ENCODE measurements at regions not wholly inside any gene's neighbourhood (a gene's known extent, or its start where the extent isn't known, plus 50 kb on each side); places are given as distances from the start of the nearest gene placed in this dataset.

DNA sequence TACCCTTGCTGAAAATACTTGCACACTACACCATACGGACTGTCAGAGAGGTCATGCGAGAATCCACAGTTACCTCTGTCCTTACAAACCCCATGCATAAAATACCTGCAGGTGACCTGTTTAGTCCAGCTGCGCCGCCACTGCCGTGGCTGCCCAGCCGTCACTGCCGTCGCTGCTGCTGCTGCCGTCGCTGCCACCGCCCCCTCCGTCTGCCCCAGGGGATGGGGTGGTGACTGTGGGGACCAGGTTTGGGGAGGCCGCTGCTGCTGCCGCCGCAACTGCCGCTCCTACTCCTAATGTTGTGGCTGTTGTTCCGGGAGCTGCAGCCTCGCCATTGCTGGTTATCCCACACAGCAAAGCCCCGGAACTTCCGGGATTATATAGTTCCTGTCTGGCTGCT, 141.8 kb upstream of the ZCCHC13 start:
- no peaks in the 10 kb centered on the region for H3K79me2 ChIP-seq (ENCODE audit: low read length)
- no peaks in the 10 kb centered on the region for H3K36me3 ChIP-seq (replicated peaks; ENCODE audit: low read depth, low read length)
- TF ChIP-seq, protein P1, sequence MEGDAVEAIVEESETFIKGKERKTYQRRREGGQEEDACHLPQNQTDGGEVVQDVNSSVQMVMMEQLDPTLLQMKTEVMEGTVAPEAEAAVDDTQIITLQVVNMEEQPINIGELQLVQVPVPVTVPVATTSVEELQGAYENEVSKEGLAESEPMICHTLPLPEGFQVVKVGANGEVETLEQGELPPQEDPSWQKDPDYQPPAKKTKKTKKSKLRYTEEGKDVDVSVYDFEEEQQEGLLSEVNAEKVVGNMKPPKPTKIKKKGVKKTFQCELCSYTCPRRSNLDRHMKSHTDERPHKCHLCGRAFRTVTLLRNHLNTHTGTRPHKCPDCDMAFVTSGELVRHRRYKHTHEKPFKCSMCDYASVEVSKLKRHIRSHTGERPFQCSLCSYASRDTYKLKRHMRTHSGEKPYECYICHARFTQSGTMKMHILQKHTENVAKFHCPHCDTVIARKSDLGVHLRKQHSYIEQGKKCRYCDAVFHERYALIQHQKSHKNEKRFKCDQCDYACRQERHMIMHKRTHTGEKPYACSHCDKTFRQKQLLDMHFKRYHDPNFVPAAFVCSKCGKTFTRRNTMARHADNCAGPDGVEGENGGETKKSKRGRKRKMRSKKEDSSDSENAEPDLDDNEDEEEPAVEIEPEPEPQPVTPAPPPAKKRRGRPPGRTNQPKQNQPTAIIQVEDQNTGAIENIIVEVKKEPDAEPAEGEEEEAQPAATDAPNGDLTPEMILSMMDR (IDR thresholded peaks at IDR 0.05; ENCODE audit: low read depth, low read length), result no peak
- no peak for TF ChIP-seq EZH2phosphoT487 (IDR thresholded peaks at IDR 0.05; ENCODE audit: low read depth)
- no peaks in the 10 kb centered on the region for H3K4me1 ChIP-seq (ENCODE audit: low read length)
- no peak overlapping the region for H2AFZ ChIP-seq (ENCODE audit: low read depth, low read length)
- no peaks in the 10 kb centered on the region for H4K20me1 ChIP-seq (ENCODE audit: insufficient read depth, low read length)
- no peak overlapping the region for H3K4me2 ChIP-seq (ENCODE audit: low read length)
- H3K27ac ChIP-seq (ENCODE audit: low read length), result no peak overlapping the region
- H3K4me3 ChIP-seq (ENCODE audit: low read length), result no peak overlapping the region
- H3K9ac ChIP-seq (ENCODE audit: low read length), result no peak overlapping the region
- H3K9me3 ChIP-seq (ENCODE audit: insufficient read depth, low read length), result no peaks in the 10 kb centered on the region
- H3K27me3 ChIP-seq (ENCODE audit: low read depth, low read length), result no peaks in the 10 kb centered on the region

DNA sequence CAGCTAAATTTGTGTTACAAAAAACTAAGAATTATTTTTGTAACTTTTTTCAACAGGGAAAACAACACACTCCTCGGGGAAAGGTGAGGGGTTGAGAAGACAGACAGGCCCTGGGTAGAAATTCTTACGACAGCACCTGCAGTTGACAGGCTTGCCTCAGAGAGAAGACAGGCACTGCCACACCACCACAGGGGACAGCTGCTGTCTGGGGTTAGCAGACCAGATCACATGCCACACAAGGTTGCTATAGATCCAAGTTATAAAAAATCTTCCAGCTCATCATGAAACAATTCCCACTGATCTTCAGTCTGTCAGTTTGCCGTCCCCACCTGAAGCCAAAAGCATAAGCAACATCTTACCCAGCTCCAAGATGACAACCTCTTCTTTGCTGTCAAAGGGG, 143.2 kb upstream of the ZCCHC13 start:
- Histone ChIP-seq H3K4me2 (ENCODE audit: low read length) (no peak overlapping the region), H3K9ac (ENCODE audit: low read length) (no peak overlapping the region), H3K4me1 (ENCODE audit: low read length) (no peaks in the 10 kb centered on the region), H3K36me3 (replicated peaks; ENCODE audit: low read depth, low read length) (no peaks in the 10 kb centered on the region), H3K79me2 (ENCODE audit: low read length) (no peaks in the 10 kb centered on the region), H3K9me3 (ENCODE audit: insufficient read depth, low read length) (no peaks in the 10 kb centered on the region), H4K20me1 (ENCODE audit: insufficient read depth, low read length) (no peaks in the 10 kb centered on the region), H3K27ac (ENCODE audit: low read length) (no peak overlapping the region), H3K27me3 (ENCODE audit: low read depth, low read length) (no peaks in the 10 kb centered on the region), H2AFZ (ENCODE audit: low read depth, low read length) (no peak overlapping the region), H3K4me3 (ENCODE audit: low read length) (no peak overlapping the region)
- TF ChIP-seq, protein P1 (IDR thresholded peaks at IDR 0.05; ENCODE audit: low read depth, low read length), result no peak
- no peak for TF ChIP-seq EZH2phosphoT487 (IDR thresholded peaks at IDR 0.05; ENCODE audit: low read depth)

DNA sequence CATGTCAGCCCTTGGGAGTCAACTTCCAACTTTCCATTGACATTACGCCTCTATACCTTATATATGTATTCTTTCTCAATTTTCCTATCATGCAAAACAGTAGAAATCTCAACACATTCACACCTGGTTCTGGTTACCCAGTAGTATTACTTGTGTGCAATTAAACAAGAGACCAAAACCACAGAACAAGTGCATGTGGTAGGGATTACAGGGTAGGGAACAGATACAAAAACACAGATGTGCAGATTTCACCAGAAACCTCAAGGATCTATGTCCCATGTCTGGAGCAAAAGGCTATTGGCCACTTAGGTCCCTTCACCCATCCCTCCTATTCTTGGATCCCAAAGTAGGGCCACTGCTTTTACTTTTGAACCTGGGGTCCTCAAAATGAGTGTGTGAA, 143.6 kb upstream of the ZCCHC13 start:
- no peaks in the 10 kb centered on the region for H3K9me3 ChIP-seq (ENCODE audit: insufficient read depth, low read length)
- H3K4me1 ChIP-seq (ENCODE audit: low read length), result no peaks in the 10 kb centered on the region
- TF ChIP-seq, protein P1 (IDR thresholded peaks at IDR 0.05; ENCODE audit: low read depth, low read length), result no peak
- no peak for TF ChIP-seq EZH2phosphoT487 (IDR thresholded peaks at IDR 0.05; ENCODE audit: low read depth)
- no peaks in the 10 kb centered on the region for H3K27me3 ChIP-seq (ENCODE audit: low read depth, low read length)
- H3K9ac ChIP-seq (ENCODE audit: low read length), result no peak overlapping the region
- H3K79me2 ChIP-seq (ENCODE audit: low read length), result no peaks in the 10 kb centered on the region
- no peak overlapping the region for H2AFZ ChIP-seq (ENCODE audit: low read depth, low read length)
- H3K4me2 ChIP-seq (ENCODE audit: low read length), result no peak overlapping the region
- H3K4me3 ChIP-seq (ENCODE audit: low read length), result no peak overlapping the region
- H4K20me1 ChIP-seq (ENCODE audit: insufficient read depth, low read length), result no peaks in the 10 kb centered on the region
- H3K36me3 ChIP-seq (replicated peaks; ENCODE audit: low read depth, low read length), result no peaks in the 10 kb centered on the region
- no peak overlapping the region for H3K27ac ChIP-seq (ENCODE audit: low read length)

DNA sequence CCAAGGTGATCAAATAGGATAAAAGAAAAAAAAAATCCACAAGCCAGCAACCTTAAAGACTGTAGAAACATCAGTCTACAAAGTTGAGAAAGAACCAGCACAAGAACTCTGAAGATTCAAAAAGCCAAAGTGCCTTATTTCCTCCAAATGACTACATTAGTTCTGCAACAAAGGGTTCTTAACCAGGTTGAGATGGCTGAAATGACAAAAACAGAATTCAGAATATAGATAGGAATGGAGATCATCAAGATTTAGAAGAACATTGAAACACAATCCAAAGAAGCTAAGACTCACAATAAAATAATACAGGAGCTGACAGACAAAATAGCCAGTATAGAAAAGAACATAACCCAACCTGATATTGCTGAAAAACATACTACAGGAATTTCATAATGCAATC, 156.5 kb upstream of the ZCCHC13 start:
- H3K9ac ChIP-seq (ENCODE audit: low read length), result no peak overlapping the region
- no peaks in the 10 kb centered on the region for H3K79me2 ChIP-seq (ENCODE audit: low read length)
- H3K36me3 ChIP-seq (replicated peaks; ENCODE audit: low read depth, low read length), result no peaks in the 10 kb centered on the region
- H2AFZ ChIP-seq (ENCODE audit: low read depth, low read length), result no peak overlapping the region
- no peak for TF ChIP-seq EZH2phosphoT487 (IDR thresholded peaks at IDR 0.05; ENCODE audit: low read depth)
- TF ChIP-seq, protein P1 (IDR thresholded peaks at IDR 0.05; ENCODE audit: low read depth, low read length), result no peak
- no peaks in the 10 kb centered on the region for H3K4me1 ChIP-seq (ENCODE audit: low read length)
- no peaks in the 10 kb centered on the region for H3K27me3 ChIP-seq (ENCODE audit: low read depth, low read length)
- H3K4me2 ChIP-seq (ENCODE audit: low read length), result no peak overlapping the region
- no peaks in the 10 kb centered on the region for H4K20me1 ChIP-seq (ENCODE audit: insufficient read depth, low read length)
- H3K4me3 ChIP-seq (ENCODE audit: low read length), result no peak overlapping the region
- H3K27ac ChIP-seq (ENCODE audit: low read length), result no peak overlapping the region
- H3K9me3 ChIP-seq (ENCODE audit: insufficient read depth, low read length), result no peaks in the 10 kb centered on the region

Measured in OCI-LY3 (cell line).